ENCODE measurements at regions not wholly inside any gene's neighbourhood (a gene's known extent, or its start where the extent isn't known, plus 50 kb on each side); places are given as distances from the start of the nearest gene placed in this dataset.

GRCh38 chr4:18686338-18687037, 664.9 kb upstream of the LCORL start:
- DNase-seq, result no peak

GRCh38 chr4:18684932-18685331, 663.4 kb upstream of the LCORL start:
- no peak for DNase-seq

DNA sequence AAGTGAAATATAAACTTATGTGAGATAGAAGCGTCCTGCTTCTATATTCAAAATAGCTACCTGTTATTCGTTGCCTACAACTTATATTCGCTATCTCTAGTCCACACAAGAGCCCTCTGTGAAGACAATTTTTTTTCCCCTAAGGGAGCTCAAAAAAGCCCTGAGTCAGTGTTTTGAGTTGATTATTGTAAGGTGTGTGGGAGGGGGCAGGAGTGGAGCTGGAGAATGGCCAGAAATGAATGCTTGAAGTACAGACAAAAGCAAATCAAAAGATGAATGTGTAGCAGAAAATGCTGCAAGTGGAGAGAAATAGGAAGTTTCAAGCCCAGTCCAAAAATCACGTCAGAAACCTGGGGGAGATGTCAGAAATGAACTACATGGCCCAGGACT, 655.0 kb upstream of the LCORL start:
- DNase-seq, result no peak

- DNase-seq, result no peak
These were observed 654.3 kb upstream of the LCORL start for GRCh38 chr4:18675586-18676525.

DNA sequence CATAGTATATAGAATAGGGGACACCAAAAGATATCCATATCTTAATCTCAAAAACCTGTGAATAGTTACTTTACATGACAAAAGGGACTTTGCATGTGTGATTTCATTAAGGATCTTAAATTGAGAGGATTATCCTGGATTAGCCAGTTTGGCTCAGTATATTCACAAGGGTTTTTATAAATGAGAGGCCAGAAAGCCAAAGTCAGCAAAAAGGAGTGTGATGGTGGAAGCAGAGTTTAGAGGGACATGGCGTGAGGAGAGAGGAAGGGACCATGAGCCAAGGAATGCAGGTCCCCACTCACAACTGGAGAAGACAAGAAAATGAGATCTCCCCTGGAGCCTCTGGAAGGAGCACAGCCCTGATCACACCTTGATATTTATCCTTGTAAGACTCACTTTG, 648.5 kb upstream of the LCORL start:
- no peak for DNase-seq

DNA sequence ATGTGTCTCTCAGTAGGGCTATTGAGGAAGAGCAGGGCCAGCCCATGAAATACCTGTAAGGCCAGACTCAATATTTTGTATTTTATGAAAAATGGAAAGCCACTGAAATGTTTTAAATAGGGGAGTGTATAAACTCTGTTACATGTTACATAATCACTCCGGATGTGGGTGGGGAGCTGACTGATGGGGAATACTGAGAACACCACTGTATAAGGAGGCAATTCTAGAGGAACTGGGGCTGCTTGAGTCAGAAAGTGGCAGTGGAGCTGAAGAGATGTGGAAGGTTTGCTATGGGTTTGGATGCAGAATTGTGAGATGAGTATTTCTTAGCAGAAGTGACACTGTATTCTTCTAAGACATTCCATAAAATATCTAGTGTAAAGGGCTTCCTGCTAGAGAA, 647.8 kb upstream of the LCORL start:
- no peak for DNase-seq

DNA sequence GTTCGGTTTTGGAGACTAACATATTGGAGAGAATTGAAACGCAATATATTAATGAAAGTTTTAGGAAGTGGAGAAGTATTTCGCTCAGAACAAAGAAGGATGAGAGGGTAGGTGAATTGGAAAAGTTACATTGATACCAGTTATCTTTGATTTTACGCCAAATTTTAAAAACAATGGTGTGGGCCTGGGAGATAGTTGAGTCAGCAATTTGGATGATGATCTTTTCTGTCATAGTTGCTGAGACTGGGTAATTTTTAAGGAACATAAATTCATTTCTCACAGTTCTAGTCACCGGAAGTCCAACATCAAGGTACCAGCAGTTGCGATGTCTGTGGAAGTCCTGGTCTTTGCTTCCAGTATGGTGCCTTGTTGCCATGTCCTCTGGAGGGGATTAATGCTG, 644.8 kb upstream of the LCORL start:
- no peak for DNase-seq

DNA sequence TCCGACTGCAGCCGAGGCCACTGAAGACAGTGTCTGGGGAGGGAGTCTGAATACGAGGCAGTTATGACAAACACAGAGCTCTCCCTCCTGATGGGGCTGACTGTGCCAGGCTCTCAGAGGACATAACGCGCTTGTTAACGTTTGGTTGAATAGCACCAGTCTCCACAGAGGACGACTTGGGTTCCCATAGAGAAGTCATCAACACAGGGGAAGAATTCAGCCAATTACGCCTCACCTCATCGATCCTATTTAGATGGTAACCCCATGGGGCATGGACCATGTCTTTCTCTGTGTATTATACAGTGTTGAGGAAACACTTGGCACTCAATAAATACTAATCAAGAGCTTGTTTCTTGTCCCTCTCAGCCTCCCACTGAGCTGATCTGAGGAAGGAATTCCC, 642.6 kb upstream of the LCORL start:
- DNase-seq, result no peak

GRCh38 chr4:18645351-18645750, 623.8 kb upstream of the LCORL start:
- DNase-seq, result no peak

DNA sequence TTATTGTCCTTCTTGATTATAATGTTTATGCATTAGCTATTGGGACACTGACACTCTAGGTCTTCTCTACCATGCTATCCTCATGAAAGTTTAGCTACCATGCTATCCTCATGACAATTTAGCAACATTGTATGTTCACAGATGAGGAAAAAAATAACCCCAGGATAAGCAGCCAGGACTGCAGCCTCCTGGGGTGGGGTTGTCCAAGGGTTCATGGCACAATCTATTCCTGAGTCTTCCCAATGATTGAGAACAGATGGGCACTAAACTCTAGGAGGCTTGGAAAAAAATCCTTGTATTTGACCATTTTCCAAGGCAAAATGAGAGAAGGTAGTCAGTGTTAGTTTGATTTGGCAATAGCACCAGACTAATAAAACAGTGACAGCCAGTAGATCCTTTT, 619.8 kb upstream of the LCORL start:
- DNase-seq, result no peak

GRCh38 chr4:18638031-18638430, 616.5 kb upstream of the LCORL start:
- DNase-seq, result no peak

DNA sequence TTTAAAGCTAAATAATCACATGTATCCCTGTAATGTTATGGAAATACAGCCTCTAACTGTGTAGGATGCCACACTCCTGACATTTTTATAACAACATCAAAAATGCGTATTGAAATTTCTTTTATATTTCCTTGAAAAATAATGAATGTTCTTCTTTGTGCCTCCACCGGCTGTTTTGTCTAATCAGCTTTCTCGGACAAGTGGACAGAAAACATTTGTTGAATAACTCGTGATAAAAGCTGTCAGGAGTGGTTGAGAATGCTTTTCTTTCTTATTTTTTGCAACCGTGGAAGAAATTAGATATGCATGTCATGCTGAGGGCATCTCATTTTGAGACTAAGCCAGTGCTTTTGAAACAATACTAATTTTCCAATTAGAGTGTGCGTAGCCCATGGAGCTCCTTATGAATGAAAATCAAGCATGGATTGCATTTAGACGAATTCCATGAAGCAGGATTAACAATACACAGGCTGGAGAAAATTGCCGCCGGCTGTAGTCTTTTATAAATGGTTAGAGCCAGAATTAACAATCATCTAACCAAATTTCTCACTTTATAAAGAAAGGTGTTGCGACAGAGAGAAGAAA, 614.5 kb upstream of the LCORL start:
- DNase-seq, result no peak

DNA sequence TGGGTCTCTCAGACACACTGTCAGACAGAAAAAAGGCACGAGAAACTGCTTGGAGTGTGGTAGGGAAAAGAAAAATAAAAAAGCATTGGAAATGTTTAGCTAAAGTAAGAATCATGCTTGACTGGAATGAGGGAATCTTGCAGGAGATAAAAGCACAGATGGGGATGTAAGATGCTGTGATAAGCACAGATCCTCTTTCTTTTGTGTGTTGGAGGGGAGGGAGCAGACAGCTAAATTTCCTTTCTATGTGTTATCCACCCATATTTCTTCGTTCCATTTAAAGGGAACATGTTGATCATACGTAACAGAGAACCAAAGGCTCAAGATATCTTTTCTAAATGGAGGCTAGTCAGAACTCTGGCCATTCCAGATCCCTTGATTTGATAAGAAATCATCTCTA, 614.0 kb upstream of the LCORL start:
- no peak for DNase-seq

GRCh38 chr4:18631586-18631985, 610.0 kb upstream of the LCORL start:
- DNase-seq, result no peak

- no peak for DNase-seq
These were observed 608.9 kb upstream of the LCORL start for GRCh38 chr4:18630218-18631110.

GRCh38 chr4:18627447-18628005, 606.0 kb upstream of the LCORL start:
- no peak for DNase-seq

- DNase-seq, result no peak
These were observed 605.4 kb upstream of the LCORL start for GRCh38 chr4:18626996-18627395.

GRCh38 chr4:18626366-18626765, 604.8 kb upstream of the LCORL start:
- no peak for DNase-seq

DNA sequence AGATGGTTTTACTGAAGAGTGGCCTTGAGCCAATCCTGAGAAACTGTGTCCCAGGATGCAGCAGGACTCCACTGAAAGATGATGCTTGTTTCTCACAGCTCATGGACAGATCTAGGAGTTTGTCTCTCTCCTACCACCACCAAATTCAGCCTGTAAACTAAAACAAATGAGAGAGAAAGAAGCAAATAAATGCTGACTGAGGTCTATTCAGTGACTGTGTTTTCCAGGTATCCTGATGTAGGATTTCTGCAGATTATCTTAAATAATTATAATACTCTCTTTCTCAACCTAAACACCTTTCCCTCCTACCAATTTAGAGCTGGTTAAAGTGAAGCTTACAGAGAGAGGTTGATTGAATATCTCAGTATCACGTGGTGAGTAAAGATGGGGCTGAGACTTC, 599.6 kb upstream of the LCORL start:
- DNase-seq, result no peak

GRCh38 chr4:18616720-18617119, 595.2 kb upstream of the LCORL start:
- DNase-seq, result no peak

GRCh38 chr4:18611026-18611425, 589.5 kb upstream of the LCORL start:
- DNase-seq, result no peak

GRCh38 chr4:18608908-18609533, 587.5 kb upstream of the LCORL start:
- no peak for DNase-seq
